GM10266 (cell line): ENCODE measurements at regions not wholly inside any gene's neighbourhood (a gene's known extent, or its start where the extent isn't known, plus 50 kb on each side); places are given as distances from the start of the nearest gene placed in this dataset.

ENCODE experiments used
- DNase-seq: peaks from one replicate; pipeline ENCODE4 v3.0.0; 2012; ENCODE audit errors: extremely low spot score
- TF ChIP-seq, protein P1 (sequence below): IDR thresholded peaks from 2 replicates; pipeline ENCODE4 v1.5.1; 2012; ENCODE audit warnings: mild to moderate bottlenecking, low read depth; ENCODE audit not compliant: control insufficient read depth, insufficient read depth; ENCODE audit errors: missing control alignments

DNA sequence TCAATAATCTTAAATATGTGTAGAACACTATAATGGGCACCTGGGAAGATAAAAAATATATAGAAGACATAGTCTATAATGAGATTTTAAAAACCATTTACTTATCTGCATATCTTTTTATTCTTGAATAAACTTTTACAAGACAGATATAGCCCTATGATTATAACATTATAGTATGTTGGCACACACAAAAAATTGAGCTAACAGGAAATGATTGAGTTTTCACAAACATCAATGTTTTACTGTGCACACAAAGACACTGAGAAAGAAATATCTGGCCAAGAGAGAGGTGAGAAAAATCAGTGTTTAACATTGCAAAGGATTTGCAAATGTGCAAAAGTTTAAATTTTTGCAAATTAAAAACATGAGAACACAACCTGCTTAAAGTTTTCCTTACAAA, 124.3 kb downstream of the BBS10 start:
- TF ChIP-seq, protein P1, sequence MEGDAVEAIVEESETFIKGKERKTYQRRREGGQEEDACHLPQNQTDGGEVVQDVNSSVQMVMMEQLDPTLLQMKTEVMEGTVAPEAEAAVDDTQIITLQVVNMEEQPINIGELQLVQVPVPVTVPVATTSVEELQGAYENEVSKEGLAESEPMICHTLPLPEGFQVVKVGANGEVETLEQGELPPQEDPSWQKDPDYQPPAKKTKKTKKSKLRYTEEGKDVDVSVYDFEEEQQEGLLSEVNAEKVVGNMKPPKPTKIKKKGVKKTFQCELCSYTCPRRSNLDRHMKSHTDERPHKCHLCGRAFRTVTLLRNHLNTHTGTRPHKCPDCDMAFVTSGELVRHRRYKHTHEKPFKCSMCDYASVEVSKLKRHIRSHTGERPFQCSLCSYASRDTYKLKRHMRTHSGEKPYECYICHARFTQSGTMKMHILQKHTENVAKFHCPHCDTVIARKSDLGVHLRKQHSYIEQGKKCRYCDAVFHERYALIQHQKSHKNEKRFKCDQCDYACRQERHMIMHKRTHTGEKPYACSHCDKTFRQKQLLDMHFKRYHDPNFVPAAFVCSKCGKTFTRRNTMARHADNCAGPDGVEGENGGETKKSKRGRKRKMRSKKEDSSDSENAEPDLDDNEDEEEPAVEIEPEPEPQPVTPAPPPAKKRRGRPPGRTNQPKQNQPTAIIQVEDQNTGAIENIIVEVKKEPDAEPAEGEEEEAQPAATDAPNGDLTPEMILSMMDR: no peak
- DNase-seq: no peak

DNA sequence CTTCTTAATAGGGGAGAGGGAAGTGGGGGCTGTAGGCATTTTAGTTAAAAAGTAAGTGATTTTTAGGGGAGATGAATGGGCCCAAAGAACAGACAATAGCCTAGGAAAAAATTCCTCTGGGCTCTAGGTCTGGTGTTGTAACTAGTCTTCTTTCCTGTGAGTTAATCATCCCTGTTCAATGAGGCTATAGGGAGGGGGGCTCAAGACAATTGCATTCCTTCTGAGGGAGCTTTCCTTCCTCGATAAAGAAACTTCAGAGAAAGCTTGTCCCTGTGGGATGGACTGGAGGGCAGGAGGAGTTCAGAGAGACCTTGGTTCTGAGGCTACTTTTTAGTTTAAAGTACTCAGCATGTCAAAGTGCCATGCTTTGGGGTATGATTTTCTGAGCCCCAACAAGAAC, 127.2 kb downstream of the BBS10 start:
- no peak for DNase-seq
- TF ChIP-seq, protein P1: no peak

DNA sequence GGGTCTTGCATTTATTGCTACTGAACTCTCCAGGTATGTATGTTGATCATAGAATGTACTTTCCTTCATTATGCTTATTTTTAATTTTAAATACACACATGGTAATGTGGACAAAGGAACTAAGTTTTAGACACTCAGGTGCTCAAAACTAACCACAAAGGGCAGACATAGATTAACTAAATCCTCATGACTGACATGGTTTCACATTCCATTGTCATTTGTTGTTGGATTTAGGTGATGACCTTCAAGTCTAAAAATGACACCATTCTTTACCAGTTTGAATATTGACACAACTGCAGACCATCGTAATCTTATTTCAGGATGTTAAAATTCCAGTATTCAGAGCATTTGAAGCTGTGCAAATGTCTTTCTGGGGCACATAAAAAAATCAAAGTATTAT, 128.4 kb downstream of the BBS10 start:
- TF ChIP-seq, protein P1: no peak
- no peak for DNase-seq

DNA sequence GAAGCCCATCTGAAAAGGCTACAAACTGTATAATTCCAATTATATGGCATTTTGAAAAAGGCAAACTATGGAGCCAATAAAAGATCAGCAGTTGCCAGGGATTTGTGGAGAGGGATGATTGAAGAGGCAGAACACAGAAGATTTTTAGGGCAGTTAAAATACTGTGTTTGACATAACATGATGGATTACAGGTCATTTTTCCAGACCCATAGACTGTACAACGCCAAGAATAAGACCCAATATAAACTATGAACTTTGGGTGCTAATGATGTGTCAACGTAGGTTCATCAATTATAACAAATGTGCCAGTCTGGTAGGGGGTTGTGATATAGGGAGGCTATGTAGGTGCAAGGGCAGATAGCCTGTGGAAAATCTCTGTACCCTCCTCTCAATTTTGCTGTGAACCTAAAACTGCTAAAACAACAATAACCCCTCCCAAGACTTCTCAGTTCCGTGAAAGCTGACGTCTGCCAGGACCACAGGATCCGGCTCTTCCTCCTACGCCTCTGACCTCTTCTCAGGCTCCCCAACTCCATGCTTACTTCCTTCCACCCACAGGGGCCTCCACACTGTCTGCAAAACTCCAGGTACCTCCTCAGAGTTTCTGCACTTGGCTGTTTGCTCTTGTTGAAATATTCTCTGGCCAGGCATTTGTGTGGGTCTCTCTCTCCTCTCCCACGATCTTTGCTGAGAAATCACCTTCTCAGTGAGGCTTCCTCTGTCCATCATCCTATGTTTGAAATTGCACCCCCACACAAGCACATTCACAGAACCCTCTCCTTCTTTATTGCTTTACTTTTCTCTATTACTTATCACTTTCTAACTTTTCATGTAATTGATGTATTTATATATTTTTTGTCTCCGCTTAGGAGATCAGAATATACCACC, 131.4 kb downstream of the BBS10 start:
- DNase-seq: no peak
- TF ChIP-seq, protein P1: no peak

DNA sequence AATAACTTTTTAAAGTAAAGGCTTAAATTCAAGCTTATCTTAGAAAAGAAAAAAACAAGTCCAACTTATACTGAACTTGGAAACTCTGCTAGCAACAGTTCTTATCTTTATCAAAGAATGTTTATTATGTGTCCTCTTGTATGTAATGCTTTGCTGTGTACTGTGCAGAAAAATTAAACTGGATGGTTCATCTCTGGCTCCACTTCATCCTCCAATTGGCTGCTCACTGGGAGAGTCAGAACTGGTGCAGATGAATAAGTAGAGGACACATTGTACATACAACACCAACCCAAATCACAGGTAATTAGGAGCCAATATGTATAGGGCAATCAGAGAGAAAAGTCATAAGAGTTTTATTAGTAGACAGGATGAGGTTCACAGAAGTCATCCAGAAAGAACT, 123.6 kb upstream of the NAP1L1 start:
- TF ChIP-seq, protein P1: no peak
- DNase-seq: no peak

DNA sequence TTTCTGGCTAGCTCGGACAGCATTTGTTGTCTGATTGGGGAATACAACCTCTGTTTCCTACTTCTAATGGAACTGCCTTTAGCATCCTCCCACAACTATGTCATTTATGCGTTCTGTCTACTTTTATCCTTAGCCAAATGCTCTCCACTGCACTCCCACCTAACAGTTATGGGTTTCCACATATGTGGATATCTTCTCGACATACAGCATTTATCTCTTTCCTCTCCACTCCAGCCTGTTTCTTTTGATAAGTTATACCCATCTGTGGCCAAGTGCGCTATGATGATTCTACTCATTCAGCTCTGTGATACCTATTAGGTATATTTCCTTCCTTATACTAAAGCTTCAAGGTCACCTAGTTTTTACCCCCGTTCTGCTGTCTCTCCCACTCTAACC, 122.2 kb upstream of the NAP1L1 start:
- TF ChIP-seq, protein P1: no peak
- DNase-seq: no peak

DNA sequence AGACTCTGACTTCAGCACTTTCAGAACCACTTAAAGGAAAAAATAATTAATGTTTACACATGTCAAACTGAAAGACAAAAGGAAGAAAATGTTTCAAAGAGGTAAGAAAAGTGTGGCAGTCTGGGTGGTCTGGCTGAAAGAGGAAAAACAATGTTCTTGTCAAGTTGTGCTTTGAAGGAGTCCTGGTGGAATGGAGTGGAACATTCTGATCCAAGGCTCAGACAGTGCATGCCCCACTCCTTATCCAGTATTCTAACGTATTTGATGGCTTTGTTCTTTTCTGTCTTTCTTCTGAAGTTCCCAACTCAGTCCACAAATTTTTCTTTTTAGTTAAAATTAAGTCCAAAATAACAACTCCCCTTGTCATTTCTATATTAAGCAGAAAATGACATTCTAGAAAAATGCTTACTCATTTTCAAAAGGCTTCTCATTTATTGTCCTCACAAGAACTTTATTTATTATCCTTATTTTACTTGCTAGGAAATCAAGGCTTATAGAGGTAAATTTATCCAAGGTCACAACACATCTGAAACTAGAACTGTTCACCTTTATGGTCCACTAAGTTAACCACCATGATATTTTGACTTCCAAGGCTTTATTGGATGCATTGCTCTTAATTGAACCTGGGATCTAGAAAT, 121.7 kb upstream of the NAP1L1 start:
- TF ChIP-seq, protein P1: no peak
- DNase-seq: no peak
